EH (cell line): ENCODE measurements at regions not wholly inside any gene's neighbourhood (a gene's known extent, or its start where the extent isn't known, plus 50 kb on each side); places are given as distances from the start of the nearest gene placed in this dataset.
A peak's percentile ranks its signal among the peaks of the same experiment; 100 is the strongest.

Experiments used
- DNase-seq: peaks from one replicate; pipeline ENCODE4 v3.0.0-alpha.2; 2015; ENCODE audit warnings: low read depth

- DNase-seq = no peak
Observed at GRCh38 chr10:61356354-61356753, 96.8 kb downstream of the TMEM26 start.

- DNase-seq = no peak
Observed at GRCh38 chr10:61355211-61355610, 98.0 kb downstream of the TMEM26 start.

GRCh38 chr10:61354401-61354975 is 98.7 kb downstream of the TMEM26 start:
- DNase-seq = no peak

- no peak for DNase-seq
Observed at GRCh38 chr10:61350794-61351193, 102.4 kb downstream of the TMEM26 start.

- no peak for DNase-seq
Observed at GRCh38 chr10:61350068-61350467, 103.1 kb downstream of the TMEM26 start.

GRCh38 chr10:61346796-61347413 is 106.3 kb downstream of the TMEM26 start:
- DNase-seq = no peak

- no peak for DNase-seq
Observed at GRCh38 chr10:61343796-61344195, 109.4 kb downstream of the TMEM26 start.

GRCh38 chr10:61342858-61343572 is 110.2 kb downstream of the TMEM26 start:
- no peak for DNase-seq

GRCh38 chr10:61341008-61341407 is 112.2 kb downstream of the TMEM26 start:
- no peak for DNase-seq

GRCh38 chr10:61338146-61338545 is 115.0 kb downstream of the TMEM26 start:
- no peak for DNase-seq

GRCh38 chr10:61337741-61338140 is 115.4 kb downstream of the TMEM26 start:
- DNase-seq = no peak

- DNase-seq = no peak
Observed at GRCh38 chr10:61336831-61337230, 116.3 kb downstream of the TMEM26 start.

- DNase-seq = no peak
Observed at GRCh38 chr10:61335359-61335758, 117.8 kb downstream of the TMEM26 start.

GRCh38 chr10:61332581-61332980 is 120.6 kb downstream of the TMEM26 start:
- no peak for DNase-seq

GRCh38 chr10:61330669-61331068 is 122.5 kb downstream of the TMEM26 start:
- no peak for DNase-seq

GRCh38 chr10:61329854-61330253 is 123.3 kb downstream of the TMEM26 start:
- no peak for DNase-seq

- DNase-seq = no peak
Observed at GRCh38 chr10:61325223-61325960, 127.8 kb downstream of the TMEM26 start.

GRCh38 chr10:61323726-61324125 is 129.5 kb downstream of the TMEM26 start:
- DNase-seq = no peak

GRCh38 chr10:61321041-61321857 is 131.9 kb downstream of the TMEM26 start:
- no peak for DNase-seq

- no peak for DNase-seq
Observed at GRCh38 chr10:61320257-61320587, 133.0 kb downstream of the TMEM26 start.

- DNase-seq = peak; percentile 43
Observed at GRCh38 chr10:61319386-61320256, 133.6 kb downstream of the TMEM26 start.
